ENCODE measurements at regions not wholly inside any gene's neighbourhood (a gene's known extent, or its start where the extent isn't known, plus 50 kb on each side); places are given as distances from the start of the nearest gene placed in this dataset.

DNA sequence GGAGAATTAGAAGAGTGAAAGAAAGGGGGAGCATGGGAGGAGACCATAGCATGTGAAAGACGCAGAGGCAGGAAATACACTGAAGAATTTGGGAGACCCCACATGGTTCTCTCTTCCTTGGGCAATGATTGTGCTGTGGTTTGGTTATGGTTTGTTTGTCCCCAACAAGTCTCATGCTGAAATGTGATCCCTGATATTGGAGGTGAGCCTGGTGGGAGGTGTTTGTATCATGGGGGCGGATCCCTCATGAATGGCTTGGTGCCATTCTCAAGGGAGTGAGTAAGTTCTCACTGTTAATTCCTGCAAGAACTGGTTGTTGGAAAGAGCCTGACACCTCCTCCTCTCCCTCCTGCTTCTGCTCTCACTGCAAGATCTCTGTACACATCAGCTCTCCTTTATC, 78.6 kb upstream of the RAI2 start:
- Histone ChIP-seq H3F3A (ENCODE audit: insufficient read depth) (no peaks in the 10 kb centered on the region), H2AFZ (ENCODE audit: low read depth, low read length, severe bottlenecking) (no peak overlapping the region), H3K79me2 (ENCODE audit: insufficient read depth, low read length) (no peaks in the 10 kb centered on the region), H3K9me2 (replicated peaks; ENCODE audit: insufficient read depth, low read length) (no peaks in the 10 kb centered on the region), H3K27me3 (ENCODE audit: low read length) (no peaks in the 10 kb centered on the region), H3K36me3 (ENCODE audit: low read length) (no peaks in the 10 kb centered on the region), H3K4me3 (ENCODE audit: insufficient read depth, low read length, poor library complexity, severe bottlenecking) (no peak overlapping the region), H3K9me3 (ENCODE audit: insufficient read depth, low read length) (no peaks in the 10 kb centered on the region), H3K9ac (ENCODE audit: low read length) (no peak overlapping the region), H3K4me2 (ENCODE audit: low read depth, low read length, poor library complexity, severe bottlenecking) (no peak overlapping the region), H3K27ac (ENCODE audit: low read depth, low read length) (no peak overlapping the region), H4K20me1 (ENCODE audit: low read depth, low read length) (no peaks in the 10 kb centered on the region)
- no peak for TF ChIP-seq EZH2phosphoT487 (conservative IDR thresholded peaks at IDR 0.05; ENCODE audit: low read length)
- TF ChIP-seq, protein P1, sequence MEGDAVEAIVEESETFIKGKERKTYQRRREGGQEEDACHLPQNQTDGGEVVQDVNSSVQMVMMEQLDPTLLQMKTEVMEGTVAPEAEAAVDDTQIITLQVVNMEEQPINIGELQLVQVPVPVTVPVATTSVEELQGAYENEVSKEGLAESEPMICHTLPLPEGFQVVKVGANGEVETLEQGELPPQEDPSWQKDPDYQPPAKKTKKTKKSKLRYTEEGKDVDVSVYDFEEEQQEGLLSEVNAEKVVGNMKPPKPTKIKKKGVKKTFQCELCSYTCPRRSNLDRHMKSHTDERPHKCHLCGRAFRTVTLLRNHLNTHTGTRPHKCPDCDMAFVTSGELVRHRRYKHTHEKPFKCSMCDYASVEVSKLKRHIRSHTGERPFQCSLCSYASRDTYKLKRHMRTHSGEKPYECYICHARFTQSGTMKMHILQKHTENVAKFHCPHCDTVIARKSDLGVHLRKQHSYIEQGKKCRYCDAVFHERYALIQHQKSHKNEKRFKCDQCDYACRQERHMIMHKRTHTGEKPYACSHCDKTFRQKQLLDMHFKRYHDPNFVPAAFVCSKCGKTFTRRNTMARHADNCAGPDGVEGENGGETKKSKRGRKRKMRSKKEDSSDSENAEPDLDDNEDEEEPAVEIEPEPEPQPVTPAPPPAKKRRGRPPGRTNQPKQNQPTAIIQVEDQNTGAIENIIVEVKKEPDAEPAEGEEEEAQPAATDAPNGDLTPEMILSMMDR (IDR thresholded peaks at IDR 0.05; ENCODE audit: insufficient read depth, low read length, poor library complexity, severe bottlenecking): no peak

DNA sequence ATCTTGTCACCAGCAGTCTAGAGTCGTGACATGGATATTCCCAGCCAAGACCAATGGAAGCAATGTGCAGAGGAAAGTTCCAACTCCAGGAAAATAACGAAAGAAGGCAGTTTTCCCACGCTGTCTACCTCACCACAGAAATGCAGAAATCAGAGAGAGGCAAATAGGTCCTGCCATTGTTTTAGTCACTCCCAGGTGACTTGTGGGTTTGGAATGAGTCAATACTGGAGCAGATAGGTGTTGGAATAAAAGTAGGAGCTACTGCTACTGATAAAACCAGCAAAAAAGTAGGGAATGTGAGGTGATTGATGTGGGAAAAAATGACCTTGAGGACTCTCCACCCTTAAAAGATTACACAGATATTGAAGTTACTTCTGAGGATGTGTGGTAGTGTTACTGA, 72.8 kb upstream of the RAI2 start:
- no peaks in the 10 kb centered on the region for H3K27me3 ChIP-seq (ENCODE audit: low read length)

DNA sequence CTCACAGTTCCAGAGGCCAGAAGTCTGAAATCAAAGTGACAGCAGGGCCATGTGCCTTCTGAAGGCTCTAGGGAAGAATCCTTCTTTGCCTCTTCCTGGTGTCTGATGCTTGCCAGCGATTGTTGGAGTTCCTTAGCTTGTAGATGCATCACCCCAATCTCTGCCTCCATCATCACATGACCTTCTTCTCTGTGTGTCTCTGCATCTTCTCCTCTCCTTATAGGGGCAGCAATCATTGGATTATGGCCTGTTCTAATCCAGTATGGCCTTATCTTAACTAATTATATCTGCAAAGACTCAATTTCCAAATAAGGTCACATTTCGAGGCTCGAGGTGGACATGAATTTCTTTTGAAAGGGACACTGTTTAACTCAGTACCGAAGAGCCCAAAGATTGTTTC, 71.7 kb upstream of the RAI2 start:
- Histone ChIP-seq H3K27me3 (ENCODE audit: low read length) (no peaks in the 10 kb centered on the region), H3K9me2 (replicated peaks; ENCODE audit: insufficient read depth, low read length) (no peaks in the 10 kb centered on the region), H3K9me3 (ENCODE audit: insufficient read depth, low read length) (no peaks in the 10 kb centered on the region), H3K9ac (ENCODE audit: low read length) (no peak overlapping the region), H4K20me1 (ENCODE audit: low read depth, low read length) (no peaks in the 10 kb centered on the region), H3F3A (ENCODE audit: insufficient read depth) (no peaks in the 10 kb centered on the region), H2AFZ (ENCODE audit: low read depth, low read length, severe bottlenecking) (no peak overlapping the region), H3K27ac (ENCODE audit: low read depth, low read length) (no peak overlapping the region), H3K36me3 (ENCODE audit: low read length) (no peaks in the 10 kb centered on the region), H3K79me2 (ENCODE audit: insufficient read depth, low read length) (no peaks in the 10 kb centered on the region), H3K4me3 (ENCODE audit: insufficient read depth, low read length, poor library complexity, severe bottlenecking) (no peak overlapping the region), H3K4me2 (ENCODE audit: low read depth, low read length, poor library complexity, severe bottlenecking) (no peak overlapping the region)
- TF ChIP-seq, protein P1 (IDR thresholded peaks at IDR 0.05; ENCODE audit: insufficient read depth, low read length, poor library complexity, severe bottlenecking): no peak
- no peak for TF ChIP-seq EZH2phosphoT487 (conservative IDR thresholded peaks at IDR 0.05; ENCODE audit: low read length)

More for the DNA sequence above, 72.8 kb upstream of the RAI2 start:
- H3K79me2 ChIP-seq (ENCODE audit: insufficient read depth, low read length): no peaks in the 10 kb centered on the region
- no peaks in the 10 kb centered on the region for H4K20me1 ChIP-seq (ENCODE audit: low read depth, low read length)
- H3K36me3 ChIP-seq (ENCODE audit: low read length): no peaks in the 10 kb centered on the region
- no peak overlapping the region for H2AFZ ChIP-seq (ENCODE audit: low read depth, low read length, severe bottlenecking)
- no peaks in the 10 kb centered on the region for H3F3A ChIP-seq (ENCODE audit: insufficient read depth)
- no peaks in the 10 kb centered on the region for H3K9me3 ChIP-seq (ENCODE audit: insufficient read depth, low read length)
- TF ChIP-seq EZH2phosphoT487 (conservative IDR thresholded peaks at IDR 0.05; ENCODE audit: low read length): no peak
- TF ChIP-seq, protein P1 (IDR thresholded peaks at IDR 0.05; ENCODE audit: insufficient read depth, low read length, poor library complexity, severe bottlenecking): no peak
- no peak overlapping the region for H3K4me2 ChIP-seq (ENCODE audit: low read depth, low read length, poor library complexity, severe bottlenecking)
- no peak overlapping the region for H3K9ac ChIP-seq (ENCODE audit: low read length)
- no peaks in the 10 kb centered on the region for H3K9me2 ChIP-seq (replicated peaks; ENCODE audit: insufficient read depth, low read length)
- H3K4me3 ChIP-seq (ENCODE audit: insufficient read depth, low read length, poor library complexity, severe bottlenecking): no peak overlapping the region
- H3K27ac ChIP-seq (ENCODE audit: low read depth, low read length): no peak overlapping the region

All from SU-DHL-6 (cell line).